Stimulated activated CD8-positive, alpha-beta memory T cell treated with anti-CD3 and anti-CD28 coated beads, Interleukin-15, amount 100 ng/mL, for 48 hours (primary cell): ENCODE measurements at regions not wholly inside any gene's neighbourhood (a gene's known extent, or its start where the extent isn't known, plus 50 kb on each side); places are given as distances from the start of the nearest gene placed in this dataset.

ENCODE experiments used
- DNase-seq, 2 donors: peaks; one replicate each; pipeline ENCODE4 v3.0.0-alpha.2; 2020; ENCODE audit warnings: low read depth in 2 of 2

DNA sequence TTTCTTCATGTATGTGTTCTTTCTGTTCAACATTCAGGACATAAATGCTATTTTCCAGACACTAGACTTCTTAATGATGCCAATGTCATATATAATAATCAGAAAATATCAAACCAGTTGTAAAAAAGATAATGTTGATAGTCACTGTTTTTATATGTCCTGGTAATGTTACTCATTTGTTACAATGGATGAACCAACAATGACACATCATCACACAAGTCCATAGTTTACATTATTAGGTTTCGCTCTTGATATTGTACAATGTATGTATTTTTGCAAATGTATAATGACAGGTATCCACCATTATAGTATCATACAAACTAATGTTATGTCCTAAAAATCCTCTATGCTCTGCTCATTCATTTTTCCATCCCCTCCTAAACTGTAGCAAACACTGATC, 243.8 kb upstream of the CDIN1 start:
- DNase-seq = no peak

DNA sequence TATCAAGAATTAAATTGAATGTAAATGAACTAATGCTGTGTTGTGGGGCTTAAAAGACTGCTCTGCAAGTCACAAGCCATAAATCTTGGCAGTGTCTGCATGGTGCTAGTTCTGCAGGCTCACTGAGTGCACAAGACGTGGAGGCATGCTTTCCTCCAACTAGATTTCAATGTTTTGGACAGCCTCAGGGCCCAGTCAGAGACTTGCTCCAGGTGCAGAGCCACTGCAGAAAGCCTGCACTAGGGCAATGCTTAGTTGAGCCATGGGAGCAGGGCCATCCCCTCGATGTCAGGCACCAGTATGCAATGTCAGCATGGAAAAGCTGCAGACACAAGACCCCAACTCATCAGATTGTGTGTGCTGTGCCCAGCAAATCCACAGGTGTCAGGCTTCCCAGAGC, 234.5 kb upstream of the CDIN1 start:
- DNase-seq = no peak

DNA sequence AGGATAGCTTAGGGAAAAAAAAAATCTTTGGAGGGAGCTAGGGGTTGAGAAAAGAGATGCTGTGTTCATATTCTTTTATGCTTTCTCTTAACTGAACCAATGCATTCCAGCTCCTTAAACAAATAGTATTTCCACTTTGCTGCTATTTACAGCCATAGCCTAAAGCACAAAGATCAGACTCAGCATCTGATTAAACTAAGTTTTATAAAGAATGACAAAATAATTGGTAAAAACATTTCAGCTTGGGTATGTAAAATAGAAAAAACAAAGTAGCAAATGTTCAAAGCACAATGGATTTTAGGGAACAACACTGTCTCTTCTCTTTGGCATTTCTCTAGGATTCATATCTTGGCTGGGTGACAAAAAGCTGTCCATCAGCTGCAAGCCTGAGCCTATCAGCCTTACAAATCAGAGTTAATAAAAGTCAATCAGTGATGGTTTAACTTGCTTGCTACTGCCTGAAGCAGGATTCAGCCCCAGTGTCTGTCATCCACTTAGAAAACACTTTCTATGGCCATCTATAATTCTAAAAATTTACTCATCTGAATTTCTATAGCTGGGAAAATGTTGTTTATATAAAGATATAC, 232.1 kb upstream of the CDIN1 start:
- no peak for DNase-seq

DNA sequence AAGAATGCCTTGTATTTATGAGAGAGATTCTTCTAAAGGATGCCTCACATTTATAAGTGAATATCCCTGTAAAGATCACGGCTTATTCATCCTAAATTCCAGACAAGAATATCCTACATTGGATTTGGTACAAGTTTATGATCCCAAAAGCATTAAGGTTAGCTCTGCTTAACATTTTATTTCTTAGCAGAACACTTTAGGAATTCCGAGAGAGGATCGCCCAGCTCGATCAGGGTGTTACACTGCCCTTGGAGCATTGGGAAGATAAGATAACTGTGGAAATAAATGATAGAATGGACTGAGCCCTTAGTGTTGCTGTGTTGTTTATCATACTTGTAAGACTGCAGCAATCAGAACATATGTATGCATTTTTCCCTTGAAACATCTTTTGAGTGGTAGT, 223.0 kb upstream of the CDIN1 start:
- no peak for DNase-seq

DNA sequence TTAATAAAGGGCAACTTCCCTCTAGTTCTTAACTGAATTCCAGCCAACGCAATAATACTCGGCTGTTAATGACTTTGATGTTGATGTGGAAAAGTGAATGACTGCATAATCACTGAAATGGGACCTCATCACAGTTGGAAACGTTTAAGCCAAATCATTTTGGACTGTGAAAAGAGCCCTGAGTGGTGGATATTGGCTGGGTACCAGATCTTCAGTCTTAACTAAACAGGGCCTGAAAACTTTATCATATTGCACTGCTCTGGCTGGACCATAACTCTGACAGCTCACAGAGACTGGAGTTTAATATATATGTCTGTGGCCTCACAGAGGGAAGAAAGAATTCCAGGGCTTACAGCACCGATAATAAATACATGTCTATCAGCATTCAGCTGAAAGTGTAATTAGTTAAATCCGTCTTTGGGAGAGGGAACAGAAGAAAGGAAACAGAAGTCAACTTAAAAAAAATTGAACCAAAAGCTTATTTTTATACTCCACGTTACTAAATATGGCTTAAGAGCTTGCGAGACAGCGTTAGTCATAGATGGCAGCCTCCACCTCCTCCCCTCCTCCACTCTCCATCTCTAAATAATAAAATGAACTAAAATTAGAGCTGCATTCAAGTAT, 222.3 kb upstream of the CDIN1 start:
- no peak for DNase-seq

DNA sequence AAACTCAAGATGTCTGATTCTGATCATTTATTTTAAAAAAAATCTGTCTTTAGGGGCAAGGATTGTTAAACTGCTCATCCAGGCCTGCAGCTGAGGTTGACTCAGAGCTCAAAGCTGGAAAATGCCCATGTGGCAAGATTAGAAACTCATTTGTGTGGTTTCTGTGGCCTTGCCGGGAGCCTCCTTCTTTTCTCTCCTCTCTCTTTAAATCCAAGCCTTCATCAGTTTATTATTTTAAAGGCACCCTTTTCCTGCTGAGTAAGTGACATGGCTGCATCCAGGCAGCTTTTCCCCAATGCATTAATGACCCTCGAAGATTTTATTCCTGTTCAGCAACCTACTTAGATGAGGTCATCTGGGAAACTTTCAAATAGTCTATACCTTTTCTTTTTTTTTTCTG, 221.3 kb upstream of the CDIN1 start:
- no peak for DNase-seq

DNA sequence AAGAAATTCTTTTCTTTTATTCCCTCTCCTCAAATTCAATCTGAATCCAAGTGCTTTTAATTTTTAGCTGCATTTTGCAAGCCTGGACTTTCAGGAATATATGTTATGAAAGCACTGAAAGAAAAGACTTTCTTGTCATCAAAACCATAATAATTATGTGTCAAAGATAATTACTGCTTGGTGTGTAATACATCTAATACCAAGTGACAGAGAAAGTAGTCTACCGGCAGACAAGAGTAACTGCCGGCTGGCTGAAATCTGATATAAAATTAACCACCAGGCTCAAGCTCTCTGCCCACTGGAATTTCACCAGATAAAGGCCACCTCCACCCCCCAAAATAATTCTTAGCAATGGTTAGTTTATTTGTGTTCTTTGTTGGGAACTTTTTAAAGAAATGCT, 220.9 kb upstream of the CDIN1 start:
- no peak for DNase-seq

DNA sequence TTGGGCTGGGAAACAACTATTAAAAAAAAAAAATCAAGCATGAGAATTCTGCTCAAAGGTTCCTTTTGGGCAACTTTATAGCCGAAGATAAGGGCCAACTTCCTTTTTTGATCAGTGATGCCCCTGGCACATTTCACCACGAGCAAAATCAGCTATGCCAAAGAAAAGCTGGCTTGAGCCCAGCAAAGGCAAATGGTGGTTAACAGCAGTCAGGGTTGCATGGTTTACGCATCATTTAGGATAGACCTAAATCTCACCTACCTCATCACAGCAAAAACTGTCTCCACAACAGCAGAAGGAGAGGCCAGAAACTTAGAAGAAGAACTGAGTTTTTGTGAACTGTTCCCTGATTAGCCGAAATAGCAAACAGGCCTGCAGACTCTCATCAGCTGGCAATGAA, 220.1 kb upstream of the CDIN1 start:
- DNase-seq = no peak

DNA sequence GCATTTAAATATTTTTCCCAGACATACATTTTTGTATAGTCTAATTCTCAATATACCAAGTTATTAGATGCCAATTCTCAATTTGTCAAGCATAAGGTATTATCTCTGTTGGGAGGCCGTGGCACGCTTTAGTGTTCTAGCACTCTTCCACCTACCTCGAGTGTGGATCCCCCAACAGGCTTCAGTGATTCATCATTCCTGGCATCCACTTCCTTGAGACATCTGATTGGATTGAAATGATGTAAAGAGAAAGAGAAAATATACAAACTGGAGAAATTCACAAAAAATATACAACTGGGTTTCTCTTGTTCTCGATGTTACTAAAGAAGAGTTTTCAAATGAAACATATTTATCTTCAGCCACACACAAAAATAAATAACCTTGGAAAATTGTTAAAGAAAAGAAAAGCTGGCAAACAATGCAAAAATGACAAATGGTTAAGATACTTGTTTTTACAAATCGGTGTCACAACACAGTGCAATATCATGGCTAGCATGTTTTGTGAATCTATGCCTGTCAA, 218.0 kb upstream of the CDIN1 start:
- DNase-seq = no peak

DNA sequence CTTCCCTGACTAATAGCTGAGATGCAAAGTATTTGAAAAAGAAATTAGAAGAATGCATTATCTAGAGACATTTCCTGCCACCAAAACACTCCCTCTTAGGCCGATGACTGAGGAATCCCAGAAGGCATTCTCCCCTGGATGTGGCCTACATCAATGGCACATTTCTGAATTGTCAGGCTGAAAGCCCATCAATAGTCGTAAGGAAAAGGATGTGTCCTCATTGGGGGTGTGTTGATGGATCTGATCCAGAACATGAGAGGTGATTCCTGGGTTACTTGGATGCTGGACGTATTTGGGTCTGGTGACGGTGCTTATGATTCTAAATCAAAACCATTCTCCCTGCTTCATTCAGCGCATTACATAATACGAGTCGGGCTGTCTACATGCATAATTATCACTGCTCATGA, 216.9 kb upstream of the CDIN1 start:
- no peak for DNase-seq

DNA sequence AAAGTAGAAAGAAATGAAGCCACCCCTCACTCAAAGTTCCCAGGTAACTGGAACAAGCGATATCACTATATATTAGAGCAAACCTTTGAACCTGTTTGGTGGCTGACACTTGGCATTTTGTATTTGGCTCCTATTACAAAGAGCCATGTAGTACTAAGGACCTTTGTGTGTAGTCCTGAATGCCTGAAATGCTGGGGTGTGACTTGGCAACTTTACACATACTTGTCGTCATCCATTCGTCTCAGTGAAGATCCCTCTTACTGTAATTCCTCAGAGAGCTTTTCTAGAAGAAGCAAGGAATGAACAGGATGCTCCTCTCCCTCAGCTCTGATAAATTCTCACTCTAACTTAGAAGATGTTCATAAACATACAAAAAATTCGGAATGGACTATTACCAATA, 216.1 kb upstream of the CDIN1 start:
- DNase-seq = no peak

DNA sequence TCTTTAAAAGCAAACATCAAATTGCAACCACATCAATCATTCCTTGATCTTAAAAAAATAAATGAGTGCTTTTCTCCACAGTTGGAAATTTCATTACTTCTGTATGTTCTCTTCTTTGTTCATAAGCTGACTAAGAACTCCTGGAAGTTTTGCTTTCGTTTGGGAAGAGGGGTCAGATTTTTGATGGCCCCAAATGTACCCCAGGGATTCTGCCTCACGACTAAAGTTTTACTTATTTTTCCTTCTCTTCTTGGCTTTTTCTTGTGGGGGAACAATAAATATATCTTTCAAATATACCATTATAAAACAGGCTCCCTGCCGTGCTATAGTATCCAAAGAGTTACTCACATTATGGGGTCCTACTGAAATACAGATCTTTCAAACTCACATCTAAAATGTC, 215.0 kb upstream of the CDIN1 start:
- no peak for DNase-seq

DNA sequence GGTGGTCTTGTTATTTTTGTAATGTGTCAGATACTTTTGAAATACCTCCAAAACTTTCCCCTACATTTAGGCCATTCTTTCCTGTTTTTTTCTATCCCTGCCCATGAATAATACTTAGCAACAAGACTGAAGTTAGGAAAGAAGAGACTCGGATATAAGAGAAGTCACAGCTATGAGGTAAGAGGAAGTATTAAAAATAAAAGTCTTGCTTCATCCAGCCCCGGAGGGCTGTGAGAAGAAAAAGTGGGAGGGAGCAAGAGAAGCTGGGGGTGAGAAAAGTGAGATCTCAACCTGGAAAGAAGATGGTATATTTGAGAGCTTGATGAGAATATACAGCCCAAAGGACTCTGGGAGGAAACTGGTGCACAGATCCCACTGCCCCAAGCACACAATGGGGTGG, 213.5 kb upstream of the CDIN1 start:
- no peak for DNase-seq

DNA sequence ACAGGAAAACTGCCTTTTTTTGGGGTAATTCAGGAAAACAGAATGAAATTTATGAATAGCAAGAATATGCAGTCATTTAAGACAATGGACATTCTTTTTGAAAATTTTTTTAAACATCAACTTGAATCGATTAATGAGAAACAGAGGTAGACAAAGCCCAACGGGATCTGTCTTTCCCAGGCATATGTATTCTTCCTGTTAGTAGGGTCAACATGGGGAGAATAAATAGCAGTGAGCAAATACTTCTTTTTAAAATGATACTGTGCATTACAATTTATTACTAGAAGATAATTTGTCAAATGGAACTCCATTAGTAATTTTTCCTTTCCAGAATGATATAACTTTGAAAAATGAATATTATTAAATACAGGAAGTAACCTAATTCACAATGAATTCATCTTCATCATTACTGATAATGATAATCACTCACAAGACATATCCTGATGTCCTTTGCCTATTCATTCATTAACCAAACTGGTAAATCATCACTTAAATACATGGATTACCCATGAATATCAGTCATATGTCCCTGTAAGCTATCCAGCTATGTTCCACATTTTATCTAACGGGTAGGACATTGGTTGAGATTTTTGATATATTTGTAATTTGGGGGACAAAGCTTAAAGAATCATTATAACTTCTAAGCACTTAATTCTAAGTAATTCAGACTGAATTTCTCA, 209.2 kb upstream of the CDIN1 start:
- no peak for DNase-seq

DNA sequence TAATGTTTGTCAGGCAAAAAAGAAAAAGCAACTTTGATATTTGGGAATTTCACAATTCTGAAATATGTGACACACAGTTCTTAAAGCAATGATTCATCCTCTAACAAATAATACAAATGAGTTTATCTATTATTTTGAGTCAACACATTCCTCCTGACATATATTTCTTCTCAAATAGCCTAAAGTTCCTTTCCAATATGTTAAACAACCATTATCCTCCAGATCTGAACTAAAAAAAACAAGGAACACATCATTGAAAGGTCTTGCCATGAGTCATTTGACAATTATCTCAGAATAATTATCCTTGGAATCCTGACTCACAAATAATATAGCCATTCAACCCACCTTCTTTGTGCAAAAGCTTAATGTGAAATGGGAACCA, 208.7 kb upstream of the CDIN1 start:
- no peak for DNase-seq

DNA sequence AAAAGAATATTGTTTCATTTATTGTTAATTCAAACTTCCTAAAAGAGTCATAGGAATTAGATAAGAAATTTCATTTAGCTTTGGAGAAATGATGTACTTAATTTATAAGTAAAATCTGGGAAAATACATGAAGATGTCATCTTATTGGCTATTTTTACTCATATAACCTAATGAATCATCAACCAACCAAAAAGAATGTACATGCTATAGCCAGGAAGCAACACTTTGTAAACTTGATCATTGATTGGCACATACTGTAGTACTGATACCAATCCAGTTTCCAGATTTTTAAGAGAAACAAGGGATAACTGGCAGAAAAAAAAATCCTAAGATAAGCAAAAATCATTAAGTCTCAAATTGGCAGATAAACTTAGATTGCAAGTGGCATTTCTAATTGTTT, 207.9 kb upstream of the CDIN1 start:
- DNase-seq = no peak

DNA sequence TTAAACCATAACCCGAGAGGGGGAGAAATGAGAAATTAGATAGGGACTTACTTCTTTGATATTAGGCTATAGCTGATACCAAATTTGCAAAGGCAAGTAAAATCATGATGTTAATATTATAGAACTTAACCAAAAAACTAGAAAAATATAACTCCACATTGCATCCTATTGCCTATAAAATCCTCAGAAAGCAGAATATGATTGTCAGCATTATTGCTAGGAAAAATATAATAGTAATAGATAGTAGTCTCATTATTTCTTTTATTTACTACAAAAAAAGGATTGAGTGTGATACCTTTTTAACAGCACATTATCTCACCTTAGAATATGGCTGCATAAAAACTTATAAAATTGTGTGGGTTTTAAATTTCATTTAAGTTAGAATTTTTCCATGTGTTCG, 206.5 kb upstream of the CDIN1 start:
- DNase-seq = no peak

DNA sequence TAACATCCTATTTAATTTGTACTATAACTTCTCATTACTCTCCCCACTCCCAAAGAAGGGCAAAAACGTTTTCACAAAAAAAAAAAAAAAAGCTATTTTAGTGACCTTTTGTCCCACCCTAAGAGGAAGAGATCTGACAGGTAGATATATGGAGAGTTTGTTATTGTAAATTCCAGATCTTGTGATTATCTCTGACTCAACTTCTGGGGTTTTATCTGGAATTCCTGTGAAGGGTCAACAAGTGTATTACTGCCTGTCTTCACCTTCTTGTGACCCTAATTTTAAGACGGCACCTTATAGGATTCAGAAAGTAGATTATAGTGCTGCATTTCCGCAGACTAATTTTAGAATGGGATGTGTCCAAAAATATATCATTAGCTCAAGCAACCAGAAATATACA, 205.9 kb upstream of the CDIN1 start:
- DNase-seq = no peak

DNA sequence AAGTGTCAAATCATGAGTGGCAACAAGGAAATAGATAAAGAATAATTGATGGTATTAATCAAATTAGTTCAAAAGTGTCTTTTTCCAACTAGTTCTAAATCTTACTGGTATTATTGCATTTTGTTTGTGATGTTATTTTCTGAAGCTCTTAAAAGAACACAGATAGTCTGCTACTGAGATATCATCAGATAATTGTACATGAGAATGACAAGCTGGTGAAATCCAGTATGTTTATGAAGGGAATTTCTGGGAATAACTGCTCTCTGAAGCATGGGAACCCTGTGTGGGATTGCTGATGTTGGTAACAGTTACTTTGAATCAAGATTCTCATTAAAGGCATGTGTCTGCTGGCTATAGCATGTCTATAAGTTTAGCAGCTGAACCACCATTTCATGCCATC, 190.3 kb upstream of the CDIN1 start:
- DNase-seq = no peak

DNA sequence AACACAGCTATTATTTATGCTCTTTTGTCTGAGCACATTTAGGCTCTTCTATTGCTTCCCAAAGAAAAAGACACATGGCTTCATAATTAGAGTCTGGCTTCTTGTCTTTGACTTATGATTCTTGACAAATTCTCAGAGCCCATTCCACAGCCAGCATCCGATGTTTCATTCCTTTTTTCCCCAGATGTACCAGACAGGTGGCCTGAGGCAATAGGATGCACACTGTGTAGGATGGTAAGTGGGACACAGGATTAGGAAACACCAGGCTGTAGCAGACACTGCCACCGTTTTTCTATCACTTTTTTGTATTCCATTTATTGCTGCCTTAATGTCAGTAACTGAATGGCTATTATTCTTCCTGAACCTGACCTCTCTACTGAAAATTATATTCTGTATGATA, 188.9 kb upstream of the CDIN1 start:
- no peak for DNase-seq

DNA sequence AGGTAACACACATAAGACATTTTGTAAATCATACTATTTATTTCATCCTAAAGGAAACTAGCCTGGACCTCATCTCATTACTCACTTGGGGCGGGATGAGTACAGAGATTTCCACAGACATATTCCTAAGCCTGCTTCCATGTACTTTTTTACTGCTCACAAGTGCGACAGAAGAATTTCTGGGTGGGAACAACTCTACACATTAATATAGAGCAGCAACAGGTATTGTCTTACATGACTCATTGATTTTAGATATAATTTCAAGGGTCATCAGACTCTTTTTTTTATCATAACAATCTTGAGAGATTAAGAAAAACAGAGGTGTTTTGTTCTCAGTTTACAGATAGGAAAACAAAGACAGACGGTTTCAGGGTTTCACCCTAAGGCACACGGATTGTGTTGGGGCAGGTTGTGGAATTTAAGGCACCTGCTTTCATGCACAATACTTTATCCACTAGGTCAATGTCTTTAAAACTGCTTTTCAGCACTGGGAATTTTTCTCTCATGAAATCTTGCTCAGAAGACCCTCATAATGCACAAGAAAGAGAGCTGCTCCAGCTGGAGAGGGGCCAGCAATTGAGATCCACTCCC, 186.7 kb upstream of the CDIN1 start:
- DNase-seq = no peak

DNA sequence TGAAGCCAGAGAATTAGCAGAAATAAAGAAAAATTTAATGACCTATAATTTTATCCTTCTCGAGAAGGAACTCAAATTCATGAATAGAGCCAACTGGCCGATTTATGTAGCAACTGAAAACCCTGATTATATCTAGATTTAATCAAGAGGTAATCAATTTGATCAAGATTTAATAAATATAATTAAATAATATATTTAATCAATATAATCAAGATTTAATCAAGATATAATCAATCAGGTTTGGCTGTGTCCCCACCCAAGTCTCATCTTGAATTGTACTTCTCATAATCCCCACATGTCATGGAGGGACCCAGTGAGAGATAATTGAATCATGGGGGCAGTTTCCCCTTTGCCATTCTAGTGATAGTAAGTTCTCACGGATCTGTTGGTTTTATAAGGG, 181.2 kb upstream of the CDIN1 start:
- no peak for DNase-seq

DNA sequence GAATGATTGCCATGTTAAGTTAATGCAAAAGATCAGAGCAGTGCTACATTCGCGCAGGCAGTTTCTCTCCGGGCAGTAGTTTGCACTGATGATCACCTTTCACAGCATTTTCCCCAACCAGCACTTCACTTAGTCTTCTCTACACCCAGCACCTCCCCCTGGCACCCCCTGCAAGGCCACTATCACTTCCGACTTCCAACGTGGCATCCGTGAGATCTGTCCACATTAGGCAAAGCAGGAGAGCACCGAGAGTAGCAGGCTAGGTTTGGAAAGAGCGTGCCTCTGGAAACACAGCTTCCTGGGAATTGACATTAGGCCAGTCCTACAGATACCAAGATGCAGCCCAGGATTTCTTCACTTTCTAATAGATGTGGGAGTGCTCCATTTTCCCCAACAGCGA, 180.2 kb upstream of the CDIN1 start:
- DNase-seq = no peak
